IPS DF 4.7 (cell line): ENCODE measurements at regions not wholly inside any gene's neighbourhood (a gene's known extent, or its start where the extent isn't known, plus 50 kb on each side); places are given as distances from the start of the nearest gene placed in this dataset.

Experiments
- DNase-seq: peaks from one replicate; pipeline ENCODE4 v3.0.0-alpha.2; 2013; ENCODE audit warnings: low spot score; ENCODE audit errors: extremely low read depth

DNA sequence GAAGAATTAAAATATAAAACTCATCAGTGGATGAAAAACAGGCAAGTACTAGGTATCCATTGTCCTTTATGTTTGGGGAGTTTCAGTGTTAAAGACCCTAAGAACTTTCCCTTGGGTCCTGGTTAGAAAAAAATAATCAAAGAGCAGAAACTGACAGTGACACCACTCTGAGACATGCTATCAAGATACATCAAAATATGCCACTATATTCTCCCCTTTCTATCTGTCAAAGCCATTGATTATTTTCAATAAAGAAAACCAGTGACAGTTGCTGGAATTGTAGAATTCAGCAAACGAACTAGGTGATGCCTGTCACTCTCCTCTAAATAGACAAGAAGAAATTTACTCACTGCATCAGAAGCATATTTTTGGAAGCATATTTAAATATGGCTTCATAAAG is 496.7 kb upstream of the CFAP20DC start:
- DNase-seq = no peak

DNA sequence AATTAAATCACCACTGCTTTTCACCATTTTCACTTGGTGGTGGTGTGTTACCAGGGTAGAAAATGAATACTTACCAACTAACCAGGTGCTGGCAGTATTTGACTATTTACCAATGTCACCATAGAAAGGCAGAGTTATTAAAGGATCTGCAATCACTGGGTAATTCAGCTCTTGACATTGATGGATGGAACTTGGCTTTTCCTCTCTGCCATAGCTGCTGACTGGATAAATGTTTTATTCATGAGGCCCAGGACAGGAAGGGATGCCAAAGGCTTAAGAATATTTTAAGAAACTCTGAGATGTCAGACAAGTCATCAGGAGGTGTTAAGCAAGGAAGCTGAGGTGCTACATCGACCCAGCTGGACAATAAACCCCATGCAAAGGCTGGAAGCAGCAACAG is 495.5 kb upstream of the CFAP20DC start:
- DNase-seq = no peak

DNA sequence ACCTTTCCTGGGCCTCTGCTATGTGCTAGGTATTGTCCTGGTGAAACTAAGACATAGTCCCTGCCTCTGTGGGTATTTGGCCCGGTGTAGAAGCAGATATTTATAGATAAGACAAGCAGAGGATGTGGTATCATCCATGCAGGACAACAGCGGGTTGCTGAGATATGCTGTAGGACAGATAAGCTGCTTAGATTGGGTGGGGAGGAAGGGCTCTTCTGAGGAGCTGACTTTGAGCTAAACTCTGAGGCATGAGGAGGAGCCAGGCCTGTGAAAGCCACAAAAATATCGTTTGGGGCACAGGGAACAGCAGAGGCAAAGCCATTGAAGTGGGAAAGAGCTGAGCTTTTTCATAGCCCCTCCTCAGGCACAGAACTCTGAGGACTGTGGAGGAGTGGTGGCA is 492.5 kb upstream of the CFAP20DC start:
- no peak for DNase-seq

DNA sequence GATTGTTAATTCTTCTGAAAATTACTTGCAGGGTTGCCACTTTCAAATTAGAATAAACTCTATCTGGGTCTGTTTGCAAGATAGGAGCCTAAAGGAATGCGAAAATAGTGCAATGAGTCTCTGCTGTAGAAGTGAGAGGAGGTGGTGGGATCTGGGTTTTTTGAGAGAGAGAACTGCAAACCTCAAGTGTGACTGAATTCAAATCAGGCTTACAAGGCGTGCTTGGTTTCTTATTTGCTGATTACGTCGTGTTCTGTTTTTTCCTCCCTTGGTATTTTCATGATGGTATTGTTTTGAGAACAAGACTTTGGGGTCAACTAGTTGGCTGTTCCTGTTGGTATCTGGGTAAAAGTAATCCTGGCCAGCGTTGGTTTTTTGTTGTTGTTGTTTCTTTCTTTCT is 490.9 kb upstream of the CFAP20DC start:
- no peak for DNase-seq

DNA sequence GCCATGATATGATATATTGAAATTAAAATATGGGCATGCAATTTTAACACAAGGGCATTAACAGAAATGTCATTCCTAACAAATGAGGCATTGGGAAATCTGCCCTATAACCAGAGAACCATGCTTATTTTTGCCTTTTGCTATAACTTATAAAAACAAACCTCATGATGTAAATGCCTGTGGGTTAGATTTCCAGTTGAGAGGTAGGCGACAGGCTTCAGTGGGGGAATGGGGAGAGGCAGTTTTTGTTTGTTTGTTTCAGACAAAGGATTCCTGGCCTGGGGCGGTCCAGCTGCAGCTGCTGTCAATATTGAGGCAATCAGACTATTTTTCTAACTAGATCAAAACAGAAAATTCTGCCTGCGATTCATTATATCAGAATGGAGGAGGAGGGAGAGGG is 490.4 kb upstream of the CFAP20DC start:
- no peak for DNase-seq

DNA sequence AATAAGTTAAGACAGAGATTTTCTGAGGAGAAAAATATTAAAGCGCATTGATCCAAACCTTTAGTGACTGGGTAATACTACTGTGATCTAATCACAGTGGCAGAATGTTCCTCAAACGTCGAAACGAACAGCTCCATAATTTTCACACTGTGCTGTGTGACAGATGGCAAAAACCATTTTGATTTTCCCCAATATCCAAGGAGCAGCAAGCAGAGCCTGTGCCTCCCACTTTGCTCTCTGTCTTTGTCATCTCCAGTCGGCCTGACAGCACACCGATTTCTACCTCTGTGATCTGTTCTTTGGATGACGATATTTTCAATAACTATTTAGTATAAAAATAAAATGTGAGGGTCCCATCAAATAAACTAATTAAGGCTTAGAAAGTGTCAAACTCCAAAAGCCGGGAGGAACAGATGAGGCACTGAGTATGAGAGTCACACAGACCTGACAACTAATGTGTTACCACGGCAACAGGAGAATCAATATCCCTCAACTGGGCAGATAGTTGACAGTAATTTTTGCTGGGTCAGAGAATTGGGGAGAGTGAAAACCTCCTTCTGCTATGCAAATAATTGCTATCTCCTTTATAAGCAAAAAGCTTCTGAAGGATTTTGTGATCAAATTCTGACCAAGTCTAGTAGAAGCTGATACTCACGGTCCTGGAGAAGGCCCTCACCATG is 489.1 kb upstream of the CFAP20DC start:
- DNase-seq = no peak

DNA sequence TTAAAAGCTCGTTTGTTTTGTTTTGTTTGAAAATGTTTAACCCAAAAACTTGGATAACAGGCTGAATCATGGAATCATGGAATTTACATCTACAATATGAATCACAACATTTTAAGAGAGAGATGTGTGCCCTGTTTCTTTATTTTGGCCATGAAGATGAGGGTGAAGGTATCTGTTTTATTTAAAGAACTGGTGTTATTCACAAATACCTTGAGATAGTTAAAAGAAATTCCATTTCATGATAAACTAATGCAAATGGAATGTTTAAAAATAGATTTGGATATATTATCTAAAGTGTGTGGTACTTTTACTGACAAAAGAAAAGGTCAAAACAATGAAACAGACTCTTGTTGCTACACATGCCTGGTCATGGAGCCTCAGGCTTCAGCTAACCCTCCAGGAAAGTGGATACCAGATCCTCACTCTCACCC is 486.0 kb upstream of the CFAP20DC start:
- DNase-seq = no peak

DNA sequence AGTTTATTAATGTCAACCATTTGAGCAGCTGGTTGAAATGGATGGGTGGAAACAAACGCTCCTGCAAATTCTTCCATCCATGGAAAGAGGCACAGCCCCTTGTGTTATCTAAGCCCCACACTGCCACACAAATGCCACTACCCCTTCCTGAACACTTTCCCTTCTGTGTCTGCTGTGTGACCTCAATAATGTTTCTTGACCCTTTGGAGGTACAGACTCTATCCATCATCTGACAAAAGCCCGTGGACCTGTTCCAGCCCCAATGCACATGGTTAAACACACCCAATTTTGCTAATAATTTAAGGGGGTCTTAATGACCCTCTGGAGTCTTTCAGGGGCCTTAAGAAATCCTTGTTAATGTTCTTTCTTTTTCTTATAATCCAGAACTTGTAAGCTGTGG is 482.2 kb upstream of the CFAP20DC start:
- DNase-seq = no peak

DNA sequence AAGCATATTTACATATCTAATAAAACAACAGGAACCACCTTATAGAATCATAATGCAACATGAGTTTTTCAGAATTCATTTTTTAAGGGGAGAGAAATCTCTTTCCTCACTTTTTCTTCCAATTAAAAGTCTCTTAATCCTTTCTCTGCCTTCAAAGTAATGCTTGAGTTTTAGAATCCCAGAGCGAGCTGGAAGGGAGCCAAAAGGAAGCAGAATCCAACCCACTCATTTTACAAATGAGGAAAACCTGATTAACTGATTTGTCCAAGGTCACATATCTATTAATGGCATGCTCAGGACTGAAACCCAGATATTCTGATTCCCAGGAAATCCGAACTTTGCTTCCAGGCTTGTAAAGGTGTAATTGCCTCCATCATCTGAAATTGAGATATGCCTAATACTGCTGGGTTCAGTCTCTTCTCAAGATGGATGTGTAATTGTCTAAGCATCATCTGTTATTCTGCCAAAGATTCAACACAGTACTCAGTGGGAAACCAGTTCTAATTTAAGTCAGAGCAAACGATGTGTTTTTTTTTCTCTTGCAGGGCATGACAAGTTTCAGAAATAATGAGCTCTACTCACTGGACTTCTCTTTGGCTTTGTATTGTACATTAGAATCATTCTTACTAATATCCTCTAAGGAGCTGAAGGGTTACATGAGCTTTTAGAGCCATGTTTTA is 481.4 kb upstream of the CFAP20DC start:
- no peak for DNase-seq

DNA sequence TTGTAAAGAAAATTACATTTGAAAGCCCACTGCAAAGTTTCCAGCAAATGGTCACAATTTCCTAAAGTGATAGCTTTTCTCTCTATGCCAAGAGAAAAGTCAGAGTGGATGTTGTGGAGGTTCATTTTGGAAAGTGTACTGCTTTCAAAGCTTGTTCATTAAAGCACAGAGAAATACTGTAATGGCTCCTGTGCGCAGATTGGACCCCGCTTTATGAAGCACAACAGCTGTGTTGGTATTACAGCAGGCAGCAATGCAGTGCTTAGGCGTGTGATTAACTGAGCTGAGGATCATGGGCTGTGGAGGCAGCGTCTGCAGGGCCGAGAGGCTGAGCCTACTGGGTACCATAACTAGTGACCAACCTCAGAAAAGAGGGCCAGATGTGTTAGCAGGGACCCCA is 478.4 kb upstream of the CFAP20DC start:
- DNase-seq = no peak

DNA sequence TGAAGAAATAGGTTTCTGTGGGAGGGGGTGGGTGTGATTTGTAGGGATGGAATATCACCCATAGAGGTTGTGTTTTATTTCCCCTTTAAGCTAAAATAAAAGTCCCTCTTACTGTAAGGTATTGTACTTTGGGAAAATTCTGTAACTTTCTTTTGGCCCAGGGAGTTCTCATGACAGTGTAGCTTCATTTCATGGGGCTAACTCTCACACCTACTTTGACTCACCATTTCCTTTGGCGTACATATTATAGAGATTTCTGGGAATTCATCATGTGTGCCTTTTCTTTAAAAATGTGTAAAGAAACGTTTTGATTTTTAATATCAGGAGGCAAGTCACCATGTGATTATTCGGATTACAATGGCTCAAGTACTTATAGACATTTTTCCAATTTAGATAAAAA is 477.7 kb upstream of the CFAP20DC start:
- no peak for DNase-seq

DNA sequence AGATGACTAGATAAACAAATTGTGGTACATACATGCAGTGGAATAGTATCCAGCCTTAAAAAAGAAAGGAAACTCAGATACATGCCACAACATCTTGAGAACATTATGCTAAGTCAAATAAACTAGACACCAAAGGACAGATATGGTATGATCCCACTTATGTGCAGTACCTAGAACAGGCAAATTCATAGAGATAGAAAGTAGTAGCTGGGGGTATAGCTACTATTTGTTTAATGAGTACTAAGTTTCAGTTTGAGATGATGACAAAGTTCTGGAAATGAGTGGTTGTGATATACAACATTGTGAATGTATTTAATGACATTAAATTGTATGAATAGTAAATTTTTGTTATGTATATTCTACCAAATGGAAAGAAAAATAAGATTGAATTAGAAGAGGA is 477.2 kb upstream of the CFAP20DC start:
- no peak for DNase-seq

DNA sequence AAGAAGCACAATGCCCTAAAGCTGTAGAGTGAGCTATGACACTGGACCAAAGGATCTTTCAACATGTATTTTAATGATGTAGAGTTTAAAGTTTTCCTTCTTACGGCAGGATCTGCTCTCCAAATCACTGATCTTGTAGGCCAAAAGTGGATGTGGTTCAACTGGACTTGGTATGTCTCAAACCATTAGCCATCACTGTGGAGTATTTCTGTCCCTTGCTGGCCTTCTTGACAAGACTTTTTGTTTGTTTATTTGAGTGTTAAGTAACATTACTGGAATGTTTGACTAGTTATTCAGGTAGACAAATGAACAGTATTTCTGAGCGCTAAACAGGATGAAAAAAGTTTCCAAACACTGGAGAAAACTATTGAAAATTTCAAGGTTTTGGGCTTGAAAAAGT is 472.7 kb upstream of the CFAP20DC start:
- no peak for DNase-seq

DNA sequence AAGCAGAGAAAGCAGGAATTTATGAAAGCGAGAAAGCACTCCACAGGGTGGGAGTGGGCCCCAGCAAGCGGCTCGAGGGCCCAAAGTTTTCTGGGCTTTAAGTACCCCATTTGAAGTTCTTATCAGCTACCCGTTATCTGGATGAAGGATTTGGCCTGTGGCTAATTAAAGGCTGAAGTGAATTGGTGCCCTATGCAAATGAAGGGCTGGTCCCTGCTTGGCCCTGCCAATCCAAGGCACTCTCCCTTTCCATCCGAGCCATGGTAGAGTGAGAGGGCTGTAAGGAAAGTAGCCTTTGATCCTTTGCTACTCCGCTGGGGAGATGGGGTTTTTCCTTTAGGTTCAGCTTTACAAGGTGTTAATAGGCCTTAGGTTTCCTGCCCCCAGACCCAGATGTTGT is 469.3 kb upstream of the CFAP20DC start:
- no peak for DNase-seq

DNA sequence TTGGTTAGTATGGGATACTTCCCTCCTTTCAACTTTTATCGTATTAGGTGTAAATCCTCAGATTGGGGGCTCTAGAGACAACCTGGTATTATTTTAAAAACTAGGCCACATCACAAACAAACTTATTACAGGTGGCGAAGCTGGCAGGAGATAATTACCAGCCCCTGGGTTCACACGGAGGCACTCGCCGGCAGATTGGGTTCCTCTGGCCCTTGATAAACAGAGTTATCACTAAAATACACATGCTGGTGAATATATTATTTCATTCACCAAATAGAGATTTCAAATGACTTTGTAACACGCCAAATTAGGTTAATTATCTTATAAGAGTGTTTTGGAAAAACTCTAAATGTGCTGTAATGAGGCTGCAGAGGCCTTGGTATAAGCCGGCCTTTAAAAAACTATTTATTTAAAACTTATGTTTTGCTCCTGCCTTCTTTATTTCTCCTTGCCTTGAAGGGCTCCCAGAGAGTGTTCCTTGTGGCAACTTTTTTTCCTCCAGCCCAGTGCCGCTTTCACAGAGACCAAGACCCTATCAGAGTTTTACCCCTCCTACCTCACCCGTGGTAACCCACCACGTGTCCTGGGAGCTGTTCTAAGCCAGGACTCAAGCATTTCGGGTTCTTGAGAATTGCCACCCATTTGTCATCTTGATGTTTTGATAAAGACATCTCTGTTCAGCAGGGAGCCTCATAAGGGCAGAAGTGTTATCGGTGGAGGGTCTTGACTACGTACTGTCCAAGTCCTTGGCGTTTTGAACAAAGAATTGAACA is 468.6 kb upstream of the CFAP20DC start:
- no peak for DNase-seq

DNA sequence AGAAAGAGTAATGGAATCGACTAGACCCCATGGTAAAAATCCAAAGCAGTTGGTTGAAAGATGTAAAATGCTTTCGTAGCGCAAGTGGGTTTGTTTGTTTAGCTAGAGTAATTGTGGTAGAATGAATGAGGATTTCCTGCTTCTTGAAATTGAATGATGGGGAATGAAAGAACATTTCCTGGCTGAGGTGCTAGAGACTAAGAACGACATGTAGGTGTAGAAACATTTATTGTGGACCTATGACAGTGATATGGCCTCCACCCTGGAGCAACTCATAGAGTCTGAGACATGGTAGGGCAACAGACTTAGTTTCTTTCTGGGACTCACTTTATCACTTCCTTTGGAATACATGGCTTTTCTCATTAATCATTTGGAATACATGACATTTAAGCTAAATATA is 467.6 kb upstream of the CFAP20DC start:
- DNase-seq = no peak

DNA sequence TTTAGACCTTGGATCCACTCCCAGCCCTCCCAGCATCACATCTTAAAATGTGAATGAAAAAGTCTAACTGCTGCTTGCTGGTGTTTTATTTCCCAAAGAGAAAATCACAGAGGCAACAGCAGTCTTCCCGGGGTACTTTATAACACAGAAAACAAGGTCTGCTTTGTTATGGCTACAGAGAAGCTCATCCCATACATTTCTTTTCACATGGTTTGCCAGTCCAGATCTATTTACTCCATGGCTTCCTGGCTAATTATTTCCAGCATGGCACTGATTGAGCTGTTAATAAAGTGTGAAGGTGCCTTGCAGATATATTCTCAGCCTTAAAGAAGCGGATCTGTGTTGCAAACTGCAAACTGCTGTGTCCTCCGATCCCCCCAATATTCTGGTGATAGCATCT is 466.1 kb upstream of the CFAP20DC start:
- DNase-seq = no peak

DNA sequence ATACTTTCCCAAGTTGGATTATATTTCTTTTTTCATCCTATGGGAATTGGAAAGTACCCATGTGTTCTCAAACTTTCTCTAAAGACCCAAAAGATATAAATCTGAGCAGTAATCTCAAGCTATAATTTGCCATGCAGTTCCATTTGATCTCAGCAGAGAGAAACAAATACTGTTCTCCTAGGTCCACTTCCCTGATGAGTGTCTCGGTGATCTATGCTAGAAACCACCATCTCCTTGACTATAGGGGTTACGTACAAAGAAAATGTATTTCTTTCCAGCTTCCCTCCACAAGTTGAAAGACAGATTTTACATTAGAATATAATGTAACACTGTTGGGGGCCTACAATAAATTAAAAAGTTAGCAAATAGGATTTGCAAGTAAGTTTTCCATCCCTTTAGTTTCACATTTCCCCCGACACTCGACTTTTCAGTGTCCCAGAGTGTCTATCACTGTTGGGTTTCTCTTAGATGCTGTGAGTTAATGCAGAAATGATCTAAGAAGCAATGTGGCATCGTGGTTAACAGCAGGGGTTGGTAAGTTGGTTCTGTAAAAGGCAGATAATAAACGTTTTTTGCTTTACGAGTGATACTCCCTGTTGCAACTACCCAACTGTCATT is 465.1 kb upstream of the CFAP20DC start:
- no peak for DNase-seq

DNA sequence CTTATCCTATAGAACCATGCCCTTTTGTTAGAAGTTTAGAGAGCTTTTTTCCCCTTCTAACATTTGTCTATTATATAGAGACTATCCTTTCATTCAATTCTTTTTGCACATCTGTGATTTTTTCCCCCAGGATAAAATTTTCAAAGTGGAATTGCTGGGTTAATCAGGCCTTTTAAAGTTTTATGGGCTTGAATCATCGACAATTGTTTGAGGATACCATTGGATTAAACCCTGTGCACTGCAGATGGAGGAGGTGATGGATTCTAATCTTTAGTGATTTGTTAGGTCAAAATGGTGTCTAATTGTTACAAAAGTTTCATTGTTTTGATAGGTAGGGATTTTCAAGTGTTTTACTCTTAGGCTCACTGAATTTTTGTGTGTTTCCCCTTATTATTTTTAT is 463.7 kb upstream of the CFAP20DC start:
- DNase-seq = no peak

DNA sequence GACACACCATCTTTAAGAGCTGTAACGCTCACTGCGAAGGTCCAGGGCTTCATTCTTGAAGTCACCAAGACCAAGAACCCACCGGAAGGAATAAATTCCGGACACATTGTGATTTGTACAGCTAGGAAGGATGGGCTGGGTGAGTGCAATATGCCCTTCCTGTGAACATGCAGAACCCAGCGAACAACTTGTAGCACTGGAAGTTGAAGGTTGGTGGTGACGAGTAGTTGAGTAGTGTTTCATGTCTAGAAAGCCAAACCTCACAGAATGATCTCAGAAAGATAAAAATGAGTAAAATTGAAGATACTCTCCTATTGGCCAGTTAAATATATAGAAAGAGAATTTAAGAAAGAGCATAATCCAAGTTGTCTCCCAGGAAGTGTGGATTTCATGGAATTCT is 462.2 kb upstream of the CFAP20DC start:
- no peak for DNase-seq

DNA sequence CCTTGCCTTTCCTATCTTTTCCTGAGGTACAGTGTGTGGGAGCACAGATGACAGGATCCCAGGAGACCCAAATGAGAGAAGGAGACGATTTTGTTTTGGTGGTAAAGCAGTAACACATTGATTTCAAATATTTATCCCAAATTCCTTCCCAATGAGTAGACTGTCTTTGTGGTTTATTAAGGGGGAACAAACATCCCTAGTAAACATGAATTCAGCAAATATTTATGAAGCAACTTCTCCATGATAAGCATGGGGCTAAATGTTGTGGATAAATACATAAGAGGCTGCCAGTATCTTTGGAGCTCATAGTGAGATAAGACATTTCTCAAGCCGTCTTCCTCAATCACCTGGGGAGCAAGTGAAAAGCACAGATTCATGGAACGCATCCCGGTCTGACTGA is 460.8 kb upstream of the CFAP20DC start:
- DNase-seq = no peak

DNA sequence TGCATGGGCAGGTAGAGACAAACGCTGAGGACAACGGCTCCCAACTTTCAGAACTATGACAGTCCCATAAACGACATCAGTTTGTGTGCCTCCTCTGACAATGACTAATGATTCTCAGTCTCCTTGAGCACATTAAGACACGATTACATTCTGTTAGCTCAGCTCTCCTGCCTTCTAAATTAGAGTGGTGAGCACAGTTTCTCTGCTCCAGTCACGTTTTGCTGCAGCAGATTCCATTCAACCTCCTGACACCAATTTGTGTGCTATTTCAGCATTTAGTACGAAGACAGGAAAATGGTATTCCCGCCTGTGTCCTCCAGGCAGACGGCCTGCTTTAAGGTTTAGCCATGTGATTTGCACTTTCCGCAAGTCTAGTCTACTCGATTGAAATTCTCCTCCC is 458.4 kb upstream of the CFAP20DC start:
- no peak for DNase-seq
